LNCaP clone FGC (cell line): ENCODE measurements at regions not wholly inside any gene's neighbourhood (a gene's known extent, or its start where the extent isn't known, plus 50 kb on each side); places are given as distances from the start of the nearest gene placed in this dataset.

Source experiments
- DNase-seq: peaks from one replicate; pipeline ENCODE4 v3.0.0-alpha.2; 2011; ENCODE audit warnings: low read depth
- H3K4me3 ChIP-seq: 2 replicates; pipeline ENCODE4 v1.5.1; 2011; ENCODE audit warnings: mild to moderate bottlenecking, low read depth, low read length, control low read depth
- CTCF ChIP-seq: IDR thresholded peaks from 2 replicates; pipeline ENCODE4 v1.5.1; 2012; ENCODE audit warnings: mild to moderate bottlenecking; ENCODE audit not compliant: control insufficient read depth, insufficient read depth; ENCODE audit errors: extremely low read depth

- TF ChIP-seq CTCF = no peak
- no peak for DNase-seq
- H3K4me3 ChIP-seq = no peak overlapping the region
Observed at GRCh38 chr12:25761356-25761755, 197.1 kb upstream of the RASSF8 start.

GRCh38 chr12:25764409-25764808, 194.1 kb upstream of the RASSF8 start:
- DNase-seq = no peak
- no peak overlapping the region for H3K4me3 ChIP-seq
- TF ChIP-seq CTCF = no peak

- no peak overlapping the region for H3K4me3 ChIP-seq
- no peak for DNase-seq
- no peak for TF ChIP-seq CTCF
Observed at GRCh38 chr12:25764892-25765291, 193.6 kb upstream of the RASSF8 start.

- no peak for DNase-seq
- TF ChIP-seq CTCF = no peak
- H3K4me3 ChIP-seq = no peak overlapping the region
Observed at GRCh38 chr12:25767606-25768005, 190.9 kb upstream of the RASSF8 start.

- TF ChIP-seq CTCF = no peak
- DNase-seq = no peak
- H3K4me3 ChIP-seq = no peak overlapping the region
Observed at GRCh38 chr12:25768151-25768550, 190.3 kb upstream of the RASSF8 start.

- H3K4me3 ChIP-seq = no peak overlapping the region
- TF ChIP-seq CTCF = no peak
- DNase-seq = peak; percentile 8
Observed at GRCh38 chr12:25769082-25769945, 189.2 kb upstream of the RASSF8 start.

- DNase-seq = no peak
- no peak for TF ChIP-seq CTCF
- H3K4me3 ChIP-seq = no peak overlapping the region
Observed at GRCh38 chr12:25771041-25771440, 187.4 kb upstream of the RASSF8 start.
